HepG2 (cell line): ENCODE measurements at regions not wholly inside any gene's neighbourhood (a gene's known extent, or its start where the extent isn't known, plus 50 kb on each side); places are given as distances from the start of the nearest gene placed in this dataset. TPM values are rescaled to one million over a fixed set of nuclear protein-coding genes. Genes with fewer than 3 reads are reported as not detected.
A peak's percentile ranks its signal among the peaks of the same experiment; 100 is the strongest.

ENCODE experiments used
- microRNA counts: library from miRNA; unstranded; fragments of <30 nt; microRNA quantifications from one replicate; lab custom pipeline; 2015
- microRNA-seq: library from miRNA; unstranded; fragments of <30 nt; microRNA quantifications from one replicate; pipeline ENCODE4, GENCODE V29; 2020
- small RNA-seq, 3 experiments: library from RNA; depleted of rRNA; stranded (forward); fragments of <200 nt; gene quantifications; one replicate each; pipeline ENCODE3, GENCODE V24; 2012; ENCODE audit warnings: low read depth in 2 of 3, low replicate concordance in 1 of 3; ENCODE audit not compliant: insufficient read length in 3 of 3, insufficient read depth in 2 of 3

MicroRNA genes in the stretch of these regions (microRNA counts, 767-probe panel; counts per million panel counts)
- not detected for microRNA hsa-miR-148a-3p (lab: Ali Mortazavi, UCI)

Small RNA genes in the stretch of these regions (microRNA-seq; reads per million reads assigned to microRNA genes)
- gene MIR148A, result 701 reads per million, percentile 86 among the genes with 10 or more reads in this experiment

Small RNA genes in the stretch of these regions (small RNA-seq; reads per million reads assigned to genes)
- 38.5 to 13,335 (median 5,545) reads per million in 3 experiments for gene MIR148A
